Calu3 (cell line): ENCODE measurements at regions not wholly inside any gene's neighbourhood (a gene's known extent, or its start where the extent isn't known, plus 50 kb on each side); places are given as distances from the start of the nearest gene placed in this dataset.

Source experiments
- BruUV-seq: library from RNA; stranded (reverse); fragments of 400-500 nt; replicated peaks from 2 replicates; lab custom pipeline; 2021; lab: Mats Ljungman, UMichigan
- CTCF ChIA-PET: fragments of 300-600 bp; sonication (Branson Sonifier 250); formaldehyde crosslinking; loops from one replicate; lab custom pipeline; 2022; ENCODE audit warnings: antibody characterized with exemption; lab: Charles Lee
- DNase-seq: peaks from one replicate; pipeline ENCODE4 v3.0.0; 2022
- H3K27ac Mint-ChIP-seq: one replicate; pipeline ENCODE4 v1.8.0; 2022; ENCODE audit warnings: mixed read lengths; ENCODE audit not compliant: unreplicated experiment
- H3K27me3 Mint-ChIP-seq: one replicate; pipeline ENCODE4 v1.8.0; 2022; ENCODE audit warnings: mixed read lengths; ENCODE audit not compliant: unreplicated experiment
- H3K36me3 Mint-ChIP-seq: one replicate; pipeline ENCODE4 v1.8.0; 2022; ENCODE audit warnings: mild to moderate bottlenecking, moderate library complexity, mixed read lengths; ENCODE audit not compliant: insufficient read depth, unreplicated experiment
- H3K4me1 Mint-ChIP-seq: one replicate; pipeline ENCODE4 v1.8.0; 2022; ENCODE audit warnings: mild to moderate bottlenecking, low read depth, mixed read lengths; ENCODE audit not compliant: unreplicated experiment
- H3K4me3 Mint-ChIP-seq: one replicate; pipeline ENCODE4 v1.8.0; 2022; ENCODE audit warnings: mild to moderate bottlenecking, low read depth, moderate library complexity, mixed read lengths; ENCODE audit not compliant: unreplicated experiment
- H3K9me3 Mint-ChIP-seq: one replicate; pipeline ENCODE4 v1.8.0; 2022; ENCODE audit warnings: low read depth, mixed read lengths; ENCODE audit not compliant: unreplicated experiment
- intact Hi-C: fragments of 100-400 bp; cut with micrococcal nuclease; formaldehyde crosslinking; loops from one replicate; pipeline ENCODE4 v1.10.0; 2022; ENCODE audit not compliant: unreplicated experiment
- TF ChIP-seq, protein P1 (sequence below): fragments of 200-600 bp; IDR thresholded peaks from one replicate; pipeline ENCODE4 v1.8.0; 2022; ENCODE audit warnings: antibody characterized with exemption; ENCODE audit not compliant: unreplicated experiment

DNA sequence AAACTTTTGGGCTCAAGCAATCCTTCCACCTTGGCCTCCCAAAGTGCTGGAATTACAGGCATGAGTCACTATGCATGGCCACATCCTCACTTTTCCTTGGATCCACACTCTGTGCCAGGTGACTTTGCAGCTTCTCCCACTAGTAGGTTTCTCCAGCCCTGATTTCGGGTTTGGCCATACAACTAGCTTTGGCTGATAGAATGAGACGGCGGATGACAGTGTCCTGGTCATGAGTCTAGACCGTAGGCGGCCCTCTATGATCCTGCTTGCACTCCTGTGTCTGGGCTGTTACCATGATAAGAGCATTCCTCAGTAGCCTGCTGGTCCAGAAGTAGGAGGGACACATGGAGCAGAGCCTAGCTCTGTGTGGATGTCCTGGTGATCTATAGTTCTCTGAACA is 112.5 kb upstream of the KL start:
- no peaks in the 10 kb centered on the region for H3K36me3 Mint-ChIP-seq
- CTCF ChIA-PET, result no interaction called here
- intact Hi-C loops, result no loop called here
- no peak overlapping the region for H3K4me3 Mint-ChIP-seq
- no peaks in the 10 kb centered on the region for H3K9me3 Mint-ChIP-seq
- H3K27ac Mint-ChIP-seq, result no peak overlapping the region
- TF ChIP-seq, protein P1, sequence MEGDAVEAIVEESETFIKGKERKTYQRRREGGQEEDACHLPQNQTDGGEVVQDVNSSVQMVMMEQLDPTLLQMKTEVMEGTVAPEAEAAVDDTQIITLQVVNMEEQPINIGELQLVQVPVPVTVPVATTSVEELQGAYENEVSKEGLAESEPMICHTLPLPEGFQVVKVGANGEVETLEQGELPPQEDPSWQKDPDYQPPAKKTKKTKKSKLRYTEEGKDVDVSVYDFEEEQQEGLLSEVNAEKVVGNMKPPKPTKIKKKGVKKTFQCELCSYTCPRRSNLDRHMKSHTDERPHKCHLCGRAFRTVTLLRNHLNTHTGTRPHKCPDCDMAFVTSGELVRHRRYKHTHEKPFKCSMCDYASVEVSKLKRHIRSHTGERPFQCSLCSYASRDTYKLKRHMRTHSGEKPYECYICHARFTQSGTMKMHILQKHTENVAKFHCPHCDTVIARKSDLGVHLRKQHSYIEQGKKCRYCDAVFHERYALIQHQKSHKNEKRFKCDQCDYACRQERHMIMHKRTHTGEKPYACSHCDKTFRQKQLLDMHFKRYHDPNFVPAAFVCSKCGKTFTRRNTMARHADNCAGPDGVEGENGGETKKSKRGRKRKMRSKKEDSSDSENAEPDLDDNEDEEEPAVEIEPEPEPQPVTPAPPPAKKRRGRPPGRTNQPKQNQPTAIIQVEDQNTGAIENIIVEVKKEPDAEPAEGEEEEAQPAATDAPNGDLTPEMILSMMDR, result no peak
- no peak for DNase-seq
- no TSS peak for BruUV-seq
- no peaks in the 10 kb centered on the region for H3K27me3 Mint-ChIP-seq
- H3K4me1 Mint-ChIP-seq, result peaks cover 10% of the 10 kb centered on the region

DNA sequence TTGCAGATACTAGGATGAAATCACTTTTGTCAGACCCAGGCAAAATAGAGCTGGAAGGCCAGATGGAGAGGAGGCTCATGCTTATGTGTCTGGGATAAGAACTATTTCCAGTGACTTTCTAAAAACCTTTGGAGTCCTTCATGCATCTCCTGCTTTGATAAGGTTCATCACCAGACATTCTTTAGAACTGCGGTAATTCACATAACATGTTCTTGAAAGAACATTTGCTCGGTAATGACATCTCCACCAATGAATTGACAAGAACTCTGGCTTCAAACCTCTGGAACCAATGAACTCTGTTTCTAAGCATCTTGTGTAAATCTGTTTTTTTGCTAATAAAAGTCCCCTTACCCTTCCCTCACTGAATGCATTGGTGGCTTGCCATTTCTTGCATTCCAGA is 112.0 kb upstream of the KL start:
- no peak overlapping the region for H3K27ac Mint-ChIP-seq
- TF ChIP-seq, protein P1, result no peak
- CTCF ChIA-PET, result no interaction called here
- intact Hi-C loops, result no loop called here
- no peaks in the 10 kb centered on the region for H3K36me3 Mint-ChIP-seq
- BruUV-seq, result no TSS peak
- peaks cover 10% of the 10 kb centered on the region for H3K4me1 Mint-ChIP-seq
- H3K9me3 Mint-ChIP-seq, result no peaks in the 10 kb centered on the region
- DNase-seq, result no peak
- no peak overlapping the region for H3K4me3 Mint-ChIP-seq
- H3K27me3 Mint-ChIP-seq, result no peaks in the 10 kb centered on the region

DNA sequence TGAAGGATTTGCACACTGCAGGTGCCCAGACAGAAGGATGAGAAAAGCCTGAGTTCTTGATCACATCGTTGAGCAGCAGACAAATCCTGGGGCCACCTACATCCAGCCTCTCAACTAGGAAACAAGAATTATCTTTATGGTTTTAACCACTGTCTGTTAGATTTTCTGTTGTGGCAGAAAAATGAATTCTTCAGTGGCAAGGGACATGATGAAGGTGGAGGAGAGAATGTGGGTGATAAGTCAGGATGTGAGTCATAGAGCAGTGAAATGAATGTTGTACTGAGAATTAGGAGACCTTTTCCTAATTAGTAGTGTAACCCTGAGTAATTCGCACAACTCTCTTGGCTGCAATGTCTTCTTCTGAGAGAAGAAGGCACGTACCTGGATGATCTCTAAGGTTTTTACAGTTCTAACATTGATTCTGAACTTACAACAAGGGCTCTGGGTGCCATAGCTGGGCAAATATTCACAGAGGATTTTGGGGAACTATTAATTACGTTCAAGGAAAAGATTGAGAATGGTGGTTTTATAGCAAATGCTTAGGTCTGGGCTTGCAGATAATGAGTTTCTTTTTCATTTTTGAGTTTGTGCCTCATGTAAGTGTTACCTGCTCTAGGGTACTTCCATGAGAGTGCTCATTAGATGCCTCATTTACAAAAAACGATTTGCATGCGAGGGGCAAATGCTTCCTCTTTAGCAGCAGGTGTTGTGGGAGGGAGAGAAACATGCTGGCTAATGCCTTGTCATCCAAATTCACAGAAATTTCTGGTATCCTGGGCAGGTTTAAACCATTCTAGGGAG is 111.0 kb upstream of the KL start:
- DNase-seq, result no peak
- CTCF ChIA-PET, result no interaction called here
- no peak overlapping the region for H3K4me3 Mint-ChIP-seq
- peaks cover 15% of the 10 kb centered on the region for H3K4me1 Mint-ChIP-seq
- TF ChIP-seq, protein P1, result no peak
- no peak overlapping the region for H3K27ac Mint-ChIP-seq
- no TSS peak for BruUV-seq
- H3K9me3 Mint-ChIP-seq, result no peaks in the 10 kb centered on the region
- H3K27me3 Mint-ChIP-seq, result no peaks in the 10 kb centered on the region
- intact Hi-C loops, result no loop called here
- H3K36me3 Mint-ChIP-seq, result no peaks in the 10 kb centered on the region

DNA sequence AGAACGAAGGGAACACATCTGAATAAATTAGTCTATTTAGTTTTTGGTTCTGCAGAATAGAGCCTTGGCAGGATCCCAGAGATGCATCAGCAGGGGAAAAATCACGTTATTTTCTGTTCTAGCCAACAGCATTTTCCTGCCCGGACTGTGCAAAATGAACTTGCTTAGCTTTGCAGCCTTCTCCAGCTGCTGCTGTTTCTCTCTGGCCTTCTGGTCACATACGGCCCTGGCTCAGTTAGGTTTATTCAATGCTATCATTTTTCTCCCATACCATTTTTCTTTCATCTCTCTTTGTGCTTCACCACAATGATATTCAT is 110.4 kb upstream of the KL start:
- H3K9me3 Mint-ChIP-seq, result no peaks in the 10 kb centered on the region
- H3K4me1 Mint-ChIP-seq, result peaks cover 21% of the 10 kb centered on the region
- H3K4me3 Mint-ChIP-seq, result no peak overlapping the region
- no peak for DNase-seq
- no TSS peak for BruUV-seq
- no peak overlapping the region for H3K27ac Mint-ChIP-seq
- CTCF ChIA-PET, result interaction anchor here (0.7 kb wide), 1 partner anchor 219 kb away, joined by 3 read pairs; no protein-coding TSS in a partner anchor
- TF ChIP-seq, protein P1, result no peak
- H3K36me3 Mint-ChIP-seq, result no peaks in the 10 kb centered on the region
- no peaks in the 10 kb centered on the region for H3K27me3 Mint-ChIP-seq
- intact Hi-C loops, result no loop called here
